ENCODE measurements at regions not wholly inside any gene's neighbourhood (a gene's known extent, or its start where the extent isn't known, plus 50 kb on each side); places are given as distances from the start of the nearest gene placed in this dataset.

DNA sequence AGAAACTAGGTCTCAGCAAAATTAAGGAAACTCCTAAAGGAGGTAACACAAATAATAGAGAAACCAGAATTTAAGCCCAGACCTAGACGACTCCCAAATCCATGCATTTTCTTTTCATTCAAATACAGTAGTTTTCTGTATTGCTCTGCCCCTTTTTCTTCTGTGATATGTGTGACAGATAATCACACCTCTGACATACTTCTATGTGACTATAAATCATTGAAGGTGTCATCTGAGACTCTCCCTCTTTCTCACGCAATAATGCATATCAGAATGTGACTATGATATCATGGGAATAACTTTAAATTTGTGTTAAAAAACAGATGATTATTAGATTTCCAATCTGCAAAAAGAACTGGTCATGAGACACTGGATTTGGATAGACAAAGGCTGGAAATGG, 143.0 kb upstream of the ELAC2 start:
- TF ChIP-seq CTCF (IDR thresholded peaks at IDR 0.05) (no peak), ZFX (IDR thresholded peaks at IDR 0.05; ENCODE audit: borderline replicate concordance) (no peak)
